ENCODE measurements at regions not wholly inside any gene's neighbourhood (a gene's known extent, or its start where the extent isn't known, plus 50 kb on each side); places are given as distances from the start of the nearest gene placed in this dataset.

GRCh38 chr2:150402953-150403352 lies 84.5 kb downstream of the RND3 start:
- TF ChIP-seq CTCF (IDR thresholded peaks at IDR 0.05; ENCODE audit: low read depth, low read length) (no peak), EZH2phosphoT487 (IDR thresholded peaks at IDR 0.05; ENCODE audit: low read depth) (no peak)
